ENCODE measurements at regions not wholly inside any gene's neighbourhood (a gene's known extent, or its start where the extent isn't known, plus 50 kb on each side); places are given as distances from the start of the nearest gene placed in this dataset.

DNA sequence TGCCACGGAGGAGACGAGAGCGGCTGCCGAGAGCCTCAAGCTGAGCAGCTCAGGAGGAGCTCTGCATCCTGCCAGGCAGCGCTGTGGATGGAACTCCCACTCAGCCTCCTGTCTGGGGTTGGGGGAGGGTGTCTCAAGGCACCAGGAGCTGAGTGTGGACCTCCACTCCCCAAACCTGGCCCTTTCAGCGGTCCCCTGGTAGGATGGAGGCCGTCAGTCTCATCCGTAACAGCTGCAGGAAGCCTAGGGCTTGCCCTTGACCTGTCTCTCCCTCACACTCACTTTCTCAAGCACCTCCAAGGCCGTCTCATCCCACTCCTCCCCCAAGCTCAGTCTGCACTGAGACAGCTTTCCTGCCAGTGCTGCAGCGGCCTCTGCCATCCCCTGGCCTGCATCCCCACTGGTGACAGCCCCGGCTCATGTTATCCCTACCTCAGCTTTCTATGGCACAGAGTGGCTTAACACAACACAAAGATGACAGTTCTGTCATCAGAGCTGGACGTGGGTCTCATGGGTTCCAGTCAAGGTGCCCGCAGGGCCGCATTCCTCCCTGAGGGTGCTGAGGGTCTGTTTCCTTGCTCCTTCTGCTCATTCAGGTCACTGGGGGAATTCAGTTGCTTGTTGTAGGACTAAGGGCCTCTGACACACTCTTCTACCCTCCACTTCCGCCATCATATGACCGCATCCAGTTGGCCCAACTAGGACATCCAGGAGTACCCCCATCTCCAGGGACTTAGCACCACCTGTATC, 341.9 kb upstream of the B3GAT1 start:
- DNase-seq (ENCODE audit: low read depth in 2 of 2, low spot score in 1 of 2), result no peak

DNA sequence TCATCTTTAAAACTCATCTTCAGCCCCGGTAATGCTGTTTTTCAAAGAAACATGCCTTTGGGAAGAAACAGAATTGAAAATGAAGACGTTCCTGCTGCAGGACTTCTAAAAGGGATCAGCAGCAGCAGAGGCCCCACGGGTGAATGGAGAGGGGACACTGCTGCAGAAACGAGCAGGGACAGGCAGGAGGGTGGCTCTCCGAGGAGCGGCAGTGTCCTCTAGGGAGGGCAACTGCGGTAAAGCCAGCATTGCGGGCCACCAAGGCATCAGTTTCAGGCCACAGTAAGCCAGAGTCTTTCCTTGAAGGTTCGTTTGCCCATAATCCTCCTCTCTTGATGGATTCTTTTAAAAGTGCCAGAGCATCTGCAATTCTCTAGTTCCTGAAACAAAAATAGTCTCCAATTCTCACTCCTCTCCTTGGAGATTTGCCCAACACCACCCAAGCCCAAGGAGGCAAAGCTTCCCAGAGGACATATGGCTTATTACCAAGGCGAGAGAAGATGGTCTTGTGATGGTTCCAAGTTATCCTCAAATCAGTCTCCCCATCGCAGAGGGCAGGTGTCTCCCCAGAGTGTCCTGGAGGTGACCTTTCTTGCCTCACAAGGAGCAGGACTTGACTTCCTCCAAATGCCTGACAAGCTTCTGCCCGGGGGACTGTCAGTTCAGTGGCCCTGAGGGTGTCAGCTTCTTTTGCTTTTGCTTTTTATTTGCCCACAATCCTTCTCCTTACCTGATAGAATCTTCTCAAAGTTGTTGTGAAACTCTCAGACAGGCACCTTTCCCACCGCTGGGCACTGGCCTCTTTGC, 341.1 kb upstream of the B3GAT1 start:
- DNase-seq (ENCODE audit: low read depth in 2 of 2, low spot score in 1 of 2), result no peak

DNA sequence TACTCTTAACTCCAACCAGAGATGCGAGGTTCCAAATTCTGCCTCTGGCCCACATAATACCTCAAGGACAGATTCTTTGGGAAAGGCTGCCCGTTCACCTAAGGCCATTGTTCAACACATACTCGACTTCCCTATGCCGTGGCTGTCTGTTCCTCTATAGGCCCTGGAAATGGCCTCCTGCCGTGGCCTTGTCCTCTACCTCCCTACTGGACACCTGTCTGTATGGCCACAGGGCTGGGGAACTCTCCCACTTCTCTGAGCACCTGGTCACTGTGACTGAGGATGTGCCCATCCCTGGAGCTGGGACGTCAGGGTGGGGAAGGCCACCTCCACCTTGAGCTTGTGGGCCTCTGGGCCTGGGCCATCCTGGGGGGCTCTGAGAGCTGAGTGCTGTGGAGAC, 340.5 kb upstream of the B3GAT1 start:
- no peak for DNase-seq (ENCODE audit: low read depth in 2 of 2, low spot score in 1 of 2)

DNA sequence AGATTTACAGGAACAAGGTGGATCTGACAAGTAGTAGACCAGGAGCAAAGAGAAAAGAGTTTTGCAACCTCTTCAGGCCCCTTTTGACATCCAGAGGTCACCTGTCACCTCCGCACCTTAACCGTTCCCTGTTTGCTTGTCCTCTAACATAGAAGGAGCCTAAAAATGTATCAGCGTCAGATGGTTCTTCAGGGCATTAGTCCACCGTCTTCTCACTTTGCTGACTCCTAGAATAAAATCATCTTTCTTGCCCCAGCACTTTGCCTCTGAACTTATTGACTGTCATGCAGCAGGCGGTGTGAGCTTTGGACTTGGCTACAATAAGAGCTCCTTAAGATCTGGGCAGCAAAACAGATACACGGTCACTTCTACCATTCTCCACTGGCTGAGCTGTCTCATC, 339.7 kb upstream of the B3GAT1 start:
- DNase-seq (ENCODE audit: low read depth in 2 of 2, low spot score in 1 of 2), result no peak

DNA sequence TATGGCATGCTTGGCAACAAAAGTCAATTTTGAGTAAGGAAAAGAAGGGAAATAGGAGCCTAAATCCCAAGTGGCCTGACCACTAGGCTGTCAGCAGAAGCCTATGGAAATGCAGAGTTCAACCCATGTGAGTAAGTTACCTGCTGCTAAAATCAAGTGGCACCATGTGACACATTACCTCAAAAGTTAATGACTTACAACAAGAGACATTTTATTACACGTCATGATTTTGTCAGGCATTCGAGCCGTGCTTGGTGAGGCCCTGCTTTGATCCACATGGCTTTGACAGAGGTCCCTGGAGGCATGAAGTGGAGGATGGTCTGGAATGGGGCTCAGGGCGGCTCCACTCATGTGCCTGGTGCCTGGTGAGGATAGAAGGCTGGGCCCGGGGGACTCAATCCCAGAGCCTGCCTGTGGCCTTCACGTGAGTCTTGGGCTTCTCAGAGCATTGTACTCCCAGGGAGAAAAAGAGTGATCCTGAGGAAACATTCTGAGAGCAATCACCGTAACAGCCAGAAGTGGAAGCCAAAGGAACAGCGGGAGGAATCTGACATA, 339.1 kb upstream of the B3GAT1 start:
- DNase-seq (ENCODE audit: low read depth in 2 of 2, low spot score in 1 of 2), result no peak

DNA sequence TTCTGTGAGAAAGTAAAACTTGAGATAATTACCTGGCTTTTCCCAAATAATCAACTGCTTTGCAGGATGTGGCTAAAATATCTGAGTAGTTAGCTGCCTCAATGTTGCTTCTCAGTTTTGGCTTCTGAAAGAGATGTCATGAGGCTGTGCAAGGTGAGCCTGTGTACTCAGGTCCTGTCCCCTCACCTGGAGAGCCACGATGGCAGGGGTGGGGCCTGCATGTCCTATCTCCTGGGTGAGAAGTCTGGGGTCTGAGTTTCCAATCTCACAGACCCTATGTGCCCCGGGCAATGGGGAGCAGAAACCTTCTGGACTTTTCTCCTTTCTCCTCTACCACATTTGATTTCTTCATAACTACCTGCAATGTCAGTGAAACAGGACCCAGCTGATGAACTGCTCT, 338.6 kb upstream of the B3GAT1 start:
- DNase-seq (ENCODE audit: low read depth in 2 of 2, low spot score in 1 of 2), result no peak

DNA sequence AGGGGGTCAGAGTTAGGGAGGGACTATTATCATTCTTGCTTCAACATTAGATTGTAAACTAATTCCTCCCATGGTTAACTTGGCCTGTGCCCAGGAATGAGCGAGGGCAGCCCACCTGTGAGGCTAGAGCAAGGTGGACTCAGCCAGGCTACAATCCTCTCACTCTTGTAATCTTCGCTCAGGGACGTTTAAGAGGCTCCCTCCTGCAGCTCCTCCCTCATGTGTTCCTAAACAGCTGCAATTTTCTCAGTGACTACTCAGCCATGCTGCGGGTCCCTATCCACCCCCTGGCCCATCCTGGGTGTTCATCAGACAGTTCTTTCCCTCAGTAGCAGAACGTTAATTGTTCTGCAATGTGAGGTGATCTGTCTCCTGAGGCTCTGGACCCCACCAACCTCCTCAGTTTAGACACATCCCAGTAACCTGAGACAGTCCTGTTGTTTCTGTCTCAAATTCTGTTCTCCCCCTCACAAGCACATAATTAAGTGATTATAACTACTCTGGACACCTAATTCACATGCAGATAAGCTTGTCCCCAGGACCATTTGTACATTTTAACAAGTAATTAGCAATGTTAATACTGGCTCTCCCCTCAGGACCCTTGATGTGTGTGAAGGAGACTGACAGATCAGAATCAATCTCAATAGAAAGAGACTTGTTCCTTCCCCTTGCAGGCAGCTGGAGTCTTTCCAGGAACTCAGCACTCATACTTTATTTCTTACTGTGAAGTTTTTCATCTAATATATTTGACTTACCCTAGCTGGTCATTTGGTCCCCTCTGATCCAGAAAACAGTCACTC, 337.2 kb upstream of the B3GAT1 start:
- DNase-seq (ENCODE audit: low read depth in 2 of 2, low spot score in 1 of 2), result no peak

DNA sequence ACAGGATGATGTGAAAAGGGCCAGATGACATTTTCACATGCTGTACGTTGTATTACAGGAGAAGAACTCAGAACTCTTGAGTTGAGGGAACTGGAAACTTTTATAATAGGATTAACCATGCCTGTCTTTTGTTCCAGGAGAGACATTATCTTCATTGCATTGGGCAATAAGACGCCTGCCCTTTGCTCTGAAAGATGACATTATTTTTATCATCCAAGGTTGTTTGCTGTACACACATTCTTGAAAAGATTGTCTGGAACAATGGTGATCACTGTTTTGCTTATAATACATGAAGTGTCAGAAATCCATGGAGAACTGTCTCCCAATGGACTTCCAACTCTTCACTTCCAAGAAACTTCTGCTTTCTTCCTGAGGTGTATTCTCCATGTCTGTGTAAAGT, 334.6 kb upstream of the B3GAT1 start:
- DNase-seq (ENCODE audit: low read depth in 2 of 2, low spot score in 1 of 2), result no peak

DNA sequence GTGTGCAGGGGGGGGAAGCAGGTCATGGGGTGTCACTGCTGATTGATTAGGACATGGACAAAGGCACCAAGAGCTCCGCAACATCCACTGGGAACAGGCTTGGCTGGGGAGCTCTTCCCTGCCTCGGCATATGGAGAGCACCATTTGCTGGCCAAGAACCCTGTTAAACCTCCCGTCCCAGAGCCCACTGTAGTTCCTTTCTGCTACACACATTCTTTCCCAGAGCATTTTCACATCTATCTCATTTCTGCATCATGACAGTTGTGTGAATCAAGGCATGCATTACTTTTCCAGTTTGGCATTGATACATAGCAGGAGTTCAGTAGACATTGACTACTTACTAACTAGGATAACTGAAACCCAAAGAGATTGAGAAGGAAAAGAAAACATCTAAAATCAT, 333.4 kb upstream of the B3GAT1 start:
- DNase-seq (ENCODE audit: low read depth in 2 of 2, low spot score in 1 of 2), result no peak

DNA sequence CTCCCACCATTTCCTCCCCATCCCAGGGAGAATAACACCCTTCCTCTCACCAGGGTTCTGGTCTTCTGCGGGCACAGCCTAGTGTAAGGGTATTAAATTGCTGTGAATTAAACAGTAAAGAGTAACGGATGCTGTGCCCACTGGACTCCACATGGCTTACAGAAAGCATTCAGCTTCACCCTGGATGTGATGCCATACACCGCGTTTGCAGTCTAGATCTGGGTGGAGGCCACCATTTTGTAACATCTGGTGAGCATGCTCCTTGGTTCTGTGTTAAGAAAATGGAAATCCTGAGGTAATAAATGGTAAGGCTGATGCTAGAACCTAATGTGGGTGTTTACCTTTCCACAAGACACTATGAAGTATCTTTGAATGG, 331.8 kb upstream of the B3GAT1 start:
- no peak for DNase-seq (ENCODE audit: low read depth in 2 of 2, low spot score in 1 of 2)

DNA sequence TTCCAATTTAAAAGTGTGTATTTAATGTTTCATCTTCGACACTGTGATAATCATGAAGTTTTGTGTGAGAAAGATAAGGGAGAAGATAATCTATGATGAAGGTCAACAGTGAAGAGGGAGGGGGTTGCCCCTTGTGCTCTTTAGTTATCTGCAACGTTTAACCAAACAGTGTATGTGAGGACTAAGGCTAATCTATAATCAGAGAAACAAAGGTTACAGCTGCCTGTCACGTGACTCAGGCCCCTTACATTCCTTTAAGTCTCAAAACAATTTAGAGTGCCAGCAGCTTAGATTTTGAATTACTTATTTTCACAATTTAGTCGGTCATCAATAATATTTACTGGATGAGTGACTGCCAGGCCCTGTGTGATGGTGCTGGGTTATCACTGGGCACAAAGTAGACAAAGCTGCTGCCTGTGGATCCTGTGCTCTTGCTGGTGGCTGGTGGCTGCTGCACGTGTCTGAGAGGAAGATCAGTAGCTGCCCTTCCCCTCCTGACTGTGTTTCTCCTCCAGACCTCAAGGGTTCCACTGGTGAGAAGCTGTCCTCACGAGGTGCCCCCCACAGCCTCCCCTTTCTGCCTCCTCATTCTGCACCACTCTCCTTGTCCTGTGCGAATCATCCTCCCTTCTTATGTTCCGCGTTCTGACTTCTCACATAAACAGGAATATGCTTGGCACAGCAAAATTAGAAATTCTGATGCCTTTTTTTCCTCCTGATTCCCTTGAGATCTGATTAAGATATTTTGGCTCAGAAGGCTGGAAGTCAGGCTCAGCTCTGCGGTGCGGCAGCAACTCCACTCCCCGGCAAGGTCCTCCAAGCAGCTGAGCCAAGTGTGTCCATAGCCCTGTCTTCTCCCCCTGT, 331.1 kb upstream of the B3GAT1 start:
- no peak for DNase-seq (ENCODE audit: low read depth in 2 of 2, low spot score in 1 of 2)

DNA sequence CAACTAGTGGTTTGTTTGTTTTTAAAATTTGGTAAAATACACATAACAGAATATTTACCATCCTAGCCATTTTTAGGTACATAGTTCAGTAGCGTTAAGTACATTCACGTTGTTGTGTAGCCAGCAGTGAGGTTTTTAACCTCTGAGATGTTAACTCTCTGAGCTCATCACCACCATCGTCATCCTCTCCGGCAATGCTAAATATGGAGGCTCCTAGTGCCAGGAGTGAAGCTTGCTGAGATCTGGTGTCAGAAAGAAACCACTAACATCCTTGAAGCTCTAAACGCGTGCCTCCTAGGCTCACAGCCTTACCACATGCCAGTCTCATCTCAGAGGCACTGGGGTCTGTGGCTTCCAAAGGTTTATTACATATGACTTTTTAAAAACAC, 330.2 kb upstream of the B3GAT1 start:
- no peak for DNase-seq (ENCODE audit: low read depth in 2 of 2, low spot score in 1 of 2)

DNA sequence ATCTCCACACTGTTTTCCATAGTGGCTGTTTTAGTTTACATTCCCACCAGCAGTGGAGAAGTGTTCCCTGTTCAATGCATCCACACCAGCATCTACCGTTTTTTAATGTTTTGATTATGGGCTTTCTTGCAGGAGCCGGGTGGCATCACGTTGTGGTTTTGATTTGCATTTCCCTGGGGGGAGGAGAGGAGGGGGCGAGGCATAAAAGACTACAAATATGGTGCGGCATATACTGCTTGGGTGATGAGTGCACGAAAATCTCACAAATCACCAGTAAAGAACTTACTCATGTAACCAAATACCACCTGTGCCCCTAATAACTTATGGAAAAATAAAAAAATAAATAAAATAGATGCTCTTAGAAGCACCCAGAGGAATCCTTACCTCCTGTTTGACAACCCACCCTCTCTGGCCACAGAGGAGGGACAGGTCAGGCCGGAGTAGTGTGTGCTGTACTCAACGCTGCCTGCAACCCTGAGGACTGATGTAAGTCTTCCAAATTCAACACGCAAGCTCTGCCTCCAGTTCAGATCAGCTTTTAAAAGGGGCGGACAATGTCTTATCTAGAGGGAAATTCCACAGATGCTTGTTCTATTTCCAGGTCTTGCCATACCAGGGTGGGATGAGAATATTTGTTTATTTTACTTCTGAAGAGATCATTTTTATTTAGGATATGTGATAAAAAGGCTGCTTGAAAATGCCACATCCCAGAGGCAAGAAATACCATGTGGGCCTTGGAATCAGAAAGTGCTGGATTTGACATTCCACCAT, 329.6 kb upstream of the B3GAT1 start:
- DNase-seq (ENCODE audit: low read depth in 2 of 2, low spot score in 1 of 2), result no peak

DNA sequence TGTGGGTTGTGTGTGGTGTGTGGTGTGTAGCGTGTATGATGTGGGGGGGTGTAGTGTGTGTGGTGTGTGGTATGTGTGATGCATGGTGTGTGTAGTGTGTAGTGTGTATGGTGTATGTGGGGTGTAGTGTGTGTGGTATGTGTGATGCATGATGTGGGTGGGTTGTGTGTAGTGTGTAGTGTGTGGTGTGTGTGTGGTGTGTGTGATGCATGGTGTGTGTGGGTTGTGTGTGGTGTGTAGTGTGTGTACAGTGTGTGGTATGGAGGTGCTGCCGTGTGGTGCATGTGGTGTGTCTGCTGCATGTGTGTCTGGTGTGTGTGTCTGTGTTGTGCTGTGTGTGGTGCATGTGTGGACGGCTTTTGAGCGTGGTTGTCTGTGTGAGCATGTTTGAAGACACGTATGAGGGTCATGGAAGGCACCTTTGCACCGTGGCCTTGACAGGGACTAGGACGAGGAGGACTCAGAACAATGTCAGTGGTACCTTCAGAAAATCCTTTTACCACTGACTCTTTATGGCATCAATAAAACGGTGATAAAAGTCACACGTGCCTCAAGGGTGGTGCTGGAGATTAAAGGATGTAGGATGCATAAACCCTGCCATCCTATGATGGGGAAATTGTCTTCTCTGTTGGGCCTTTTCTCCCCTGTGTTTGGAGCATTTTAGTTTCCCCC, 328.7 kb upstream of the B3GAT1 start:
- no peak for DNase-seq (ENCODE audit: low read depth in 2 of 2, low spot score in 1 of 2)

DNA sequence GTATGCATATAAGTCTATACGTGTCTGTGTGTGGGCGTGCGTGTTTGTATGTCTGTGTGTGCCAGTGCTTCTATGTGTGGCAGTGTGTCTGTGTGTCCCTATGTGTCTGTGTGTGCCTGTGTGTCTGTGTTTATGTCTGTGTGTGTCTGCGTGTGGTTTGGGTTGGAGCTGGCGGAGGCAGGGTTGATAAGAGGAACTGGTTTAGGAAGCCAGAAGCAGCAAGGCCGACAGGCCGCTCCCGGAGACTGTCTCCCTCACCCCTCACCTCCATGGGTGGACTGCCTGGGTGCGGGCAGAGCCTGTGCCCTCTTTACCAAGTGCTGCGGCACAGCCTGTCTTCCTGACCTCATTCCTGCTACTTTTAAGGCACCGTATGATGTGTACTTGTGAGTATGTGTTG, 327.1 kb upstream of the B3GAT1 start:
- DNase-seq (ENCODE audit: low read depth in 2 of 2, low spot score in 1 of 2), result no peak

DNA sequence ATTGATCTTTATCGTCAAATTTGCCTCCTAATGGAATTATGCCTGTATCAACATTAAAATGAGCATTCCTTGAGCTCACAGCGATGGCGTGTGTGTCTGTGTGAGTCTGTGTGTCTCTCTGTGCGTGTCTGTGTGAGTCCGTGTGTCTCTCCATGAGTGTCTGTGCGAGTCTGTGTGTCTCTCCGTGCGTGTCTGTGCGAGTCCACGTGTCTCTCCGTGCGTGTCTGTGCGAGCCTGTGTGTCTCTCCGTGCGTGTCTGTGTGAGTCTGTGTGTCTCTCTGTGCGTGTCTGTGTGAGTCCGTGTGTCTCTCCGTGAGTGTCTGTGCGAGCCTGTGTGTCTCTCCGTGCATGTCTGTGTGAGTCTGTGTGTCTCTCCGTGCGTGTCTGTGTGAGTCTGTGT, 326.5 kb upstream of the B3GAT1 start:
- no peak for DNase-seq (ENCODE audit: low read depth in 2 of 2, low spot score in 1 of 2)

DNA sequence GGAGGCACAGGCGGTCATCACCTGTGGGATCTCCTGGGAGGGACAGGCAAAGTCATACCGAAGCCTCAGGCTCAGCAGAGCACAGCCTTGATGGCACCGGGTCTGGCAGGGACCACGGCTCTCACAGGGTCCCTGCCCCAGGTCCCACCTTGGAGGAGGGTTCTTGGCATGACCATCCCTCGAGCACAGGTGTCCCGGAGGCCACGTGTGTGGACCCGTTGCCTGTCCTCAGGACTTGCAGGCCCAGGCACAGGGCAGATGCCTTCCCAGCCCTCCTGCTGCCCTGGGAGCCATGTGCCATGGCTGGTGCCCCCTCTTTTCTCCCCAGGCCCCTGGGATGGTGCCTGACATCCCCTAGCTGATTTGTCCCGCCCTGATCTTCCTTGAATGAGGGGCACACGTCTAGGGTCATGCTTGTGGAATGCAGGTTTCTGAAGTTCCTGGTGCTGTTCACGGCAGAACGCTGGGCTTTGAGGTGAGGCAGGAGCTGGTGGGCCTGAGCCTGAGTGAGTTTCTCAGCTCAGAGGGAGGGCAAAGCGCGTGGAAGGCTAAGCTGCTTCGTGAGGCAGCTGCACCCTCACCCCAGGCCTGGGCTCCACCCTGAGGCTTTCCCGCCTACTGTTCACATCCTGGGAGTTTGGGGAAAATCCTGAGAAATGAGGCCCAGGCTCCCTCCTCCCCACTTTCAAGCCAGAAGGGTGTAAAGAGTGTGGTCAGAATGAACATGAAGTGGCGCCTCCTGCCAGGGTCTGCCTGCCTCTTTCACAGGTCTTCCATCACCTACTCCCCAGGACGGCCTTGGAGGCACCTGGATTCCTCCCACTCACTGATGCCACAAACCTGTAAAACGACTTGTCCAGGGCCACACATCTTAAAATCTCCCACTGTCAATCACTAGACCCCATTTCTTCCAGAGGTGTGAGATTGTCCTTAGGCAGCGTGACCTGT, 325.8 kb upstream of the B3GAT1 start:
- no peak for DNase-seq (ENCODE audit: low read depth in 2 of 2, low spot score in 1 of 2)

DNA sequence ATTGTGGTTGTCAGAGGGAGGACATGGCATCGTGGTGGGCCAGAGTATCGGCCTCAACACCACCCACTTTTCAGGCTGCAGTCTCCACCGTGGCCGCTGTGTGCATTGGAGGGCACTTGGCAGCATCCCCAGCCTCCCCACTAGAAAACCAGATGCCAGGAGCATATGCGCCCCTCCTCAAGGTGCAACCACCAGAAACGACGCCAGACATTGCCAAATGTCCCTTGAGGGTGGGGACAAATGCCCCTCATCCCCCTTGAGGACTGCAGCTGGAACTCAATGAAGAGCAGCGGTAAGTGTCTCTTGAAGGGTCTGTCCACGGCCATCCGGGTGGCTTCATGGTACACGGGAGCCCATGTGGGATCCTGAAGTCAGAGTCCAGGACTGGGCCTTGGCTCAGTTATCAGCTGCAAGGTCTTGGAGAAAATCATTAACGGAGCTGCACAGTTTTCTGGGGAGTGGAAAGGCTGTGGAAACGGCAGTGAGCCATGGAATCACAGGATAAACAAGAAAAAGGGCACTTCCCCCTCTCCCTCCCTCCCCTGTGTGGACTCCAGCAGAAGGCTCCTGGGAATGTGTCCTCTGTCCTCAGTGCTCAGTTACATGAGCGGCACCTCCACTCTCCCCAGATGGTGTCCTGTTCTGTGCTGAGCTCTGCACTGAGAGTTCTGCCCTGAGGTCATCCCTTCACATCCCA, 324.4 kb upstream of the B3GAT1 start:
- DNase-seq (ENCODE audit: low read depth in 2 of 2, low spot score in 1 of 2), result no peak

Data from stimulated activated CD8-positive, alpha-beta memory T cell treated with anti-CD3 and anti-CD28 coated beads, Interleukin-4, amount 100 ng/mL, for 4 hours (primary cell).